ENCODE measurements at regions not wholly inside any gene's neighbourhood (a gene's known extent, or its start where the extent isn't known, plus 50 kb on each side); places are given as distances from the start of the nearest gene placed in this dataset.

DNA sequence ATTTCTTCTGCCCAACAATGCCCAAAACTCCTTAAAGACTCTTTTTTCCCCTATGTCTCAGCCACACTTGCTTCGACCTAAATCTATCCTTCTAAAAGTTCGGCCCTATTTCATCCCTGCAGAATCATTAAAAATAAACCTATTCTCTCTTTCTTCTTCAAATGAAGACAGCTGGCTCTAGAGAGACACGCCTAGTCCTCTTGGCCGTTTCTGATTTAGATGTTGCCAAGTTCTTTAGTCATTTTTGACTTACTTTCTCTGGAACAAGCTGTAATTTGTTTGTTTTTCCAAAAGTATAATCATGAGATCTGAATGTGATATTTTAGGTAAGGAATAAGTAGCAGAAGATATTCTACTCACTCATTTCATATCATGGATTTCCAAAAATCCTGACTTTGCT, 211.6 kb downstream of the CENPC start:
- TF ChIP-seq, protein P1, sequence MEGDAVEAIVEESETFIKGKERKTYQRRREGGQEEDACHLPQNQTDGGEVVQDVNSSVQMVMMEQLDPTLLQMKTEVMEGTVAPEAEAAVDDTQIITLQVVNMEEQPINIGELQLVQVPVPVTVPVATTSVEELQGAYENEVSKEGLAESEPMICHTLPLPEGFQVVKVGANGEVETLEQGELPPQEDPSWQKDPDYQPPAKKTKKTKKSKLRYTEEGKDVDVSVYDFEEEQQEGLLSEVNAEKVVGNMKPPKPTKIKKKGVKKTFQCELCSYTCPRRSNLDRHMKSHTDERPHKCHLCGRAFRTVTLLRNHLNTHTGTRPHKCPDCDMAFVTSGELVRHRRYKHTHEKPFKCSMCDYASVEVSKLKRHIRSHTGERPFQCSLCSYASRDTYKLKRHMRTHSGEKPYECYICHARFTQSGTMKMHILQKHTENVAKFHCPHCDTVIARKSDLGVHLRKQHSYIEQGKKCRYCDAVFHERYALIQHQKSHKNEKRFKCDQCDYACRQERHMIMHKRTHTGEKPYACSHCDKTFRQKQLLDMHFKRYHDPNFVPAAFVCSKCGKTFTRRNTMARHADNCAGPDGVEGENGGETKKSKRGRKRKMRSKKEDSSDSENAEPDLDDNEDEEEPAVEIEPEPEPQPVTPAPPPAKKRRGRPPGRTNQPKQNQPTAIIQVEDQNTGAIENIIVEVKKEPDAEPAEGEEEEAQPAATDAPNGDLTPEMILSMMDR (IDR thresholded peaks at IDR 0.05) = no peak
- no peak for TF ChIP-seq MXI1 (IDR thresholded peaks at IDR 0.05; ENCODE audit: low read depth, low read length)
- TF ChIP-seq YY1 (IDR thresholded peaks at IDR 0.05; ENCODE audit: low read depth) = no peak
- no peak for TF ChIP-seq EP300 (IDR thresholded peaks at IDR 0.05; ENCODE audit: borderline replicate concordance in 1 of 2, low read depth in 1 of 2, low read length in 1 of 2)
- no peak for TF ChIP-seq TAF1 (IDR thresholded peaks at IDR 0.05; ENCODE audit: borderline replicate concordance, low read depth, low read length)
- TF ChIP-seq, protein P2, sequence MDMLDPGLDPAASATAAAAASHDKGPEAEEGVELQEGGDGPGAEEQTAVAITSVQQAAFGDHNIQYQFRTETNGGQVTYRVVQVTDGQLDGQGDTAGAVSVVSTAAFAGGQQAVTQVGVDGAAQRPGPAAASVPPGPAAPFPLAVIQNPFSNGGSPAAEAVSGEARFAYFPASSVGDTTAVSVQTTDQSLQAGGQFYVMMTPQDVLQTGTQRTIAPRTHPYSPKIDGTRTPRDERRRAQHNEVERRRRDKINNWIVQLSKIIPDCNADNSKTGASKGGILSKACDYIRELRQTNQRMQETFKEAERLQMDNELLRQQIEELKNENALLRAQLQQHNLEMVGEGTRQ (IDR thresholded peaks at IDR 0.05; ENCODE audit: borderline replicate concordance, low read depth, low read length) = no peak
- no peak for TF ChIP-seq CHD2 (IDR thresholded peaks at IDR 0.05; ENCODE audit: low read length, partially characterized antibody)
- TF ChIP-seq RCOR1 (IDR thresholded peaks at IDR 0.05; ENCODE audit: low read length) = no peak

All from SK-N-SH (cell line).